HG02970 (cell line): ENCODE measurements at regions not wholly inside any gene's neighbourhood (a gene's known extent, or its start where the extent isn't known, plus 50 kb on each side); places are given as distances from the start of the nearest gene placed in this dataset.

Experiments
- ATAC-seq: cut with Tn5 transposase; IDR thresholded peaks from one replicate; pipeline ENCODE4 v1.9.1; 2021; ENCODE audit warnings: mild to moderate bottlenecking, moderate library complexity, moderate number of reproducible peaks; ENCODE audit not compliant: unreplicated experiment, low FRiP score

GRCh38 chr17:77783991-77784820 lies 174.3 kb upstream of the TNRC6C start:
- no peak for ATAC-seq

GRCh38 chr17:77785312-77785905 lies 173.1 kb upstream of the TNRC6C start:
- ATAC-seq, result no peak

- no peak for ATAC-seq
Observed at GRCh38 chr17:77786090-77786489, 172.4 kb upstream of the TNRC6C start.

- no peak for ATAC-seq
Observed at GRCh38 chr17:77786740-77787505, 171.6 kb upstream of the TNRC6C start.

GRCh38 chr17:77790143-77790829 lies 168.2 kb upstream of the TNRC6C start:
- no peak for ATAC-seq

GRCh38 chr17:77792626-77793025 lies 165.9 kb upstream of the TNRC6C start:
- no peak for ATAC-seq

GRCh38 chr17:77793146-77793970 lies 165.1 kb upstream of the TNRC6C start:
- no peak for ATAC-seq

GRCh38 chr17:77793971-77794235 lies 164.6 kb upstream of the TNRC6C start:
- ATAC-seq, result no peak

- ATAC-seq, result no peak
Observed at GRCh38 chr17:77794846-77795245, 163.7 kb upstream of the TNRC6C start.

- ATAC-seq, result no peak
Observed at GRCh38 chr17:77795685-77796084, 162.8 kb upstream of the TNRC6C start.

GRCh38 chr17:77796176-77796860 lies 162.2 kb upstream of the TNRC6C start:
- no peak for ATAC-seq

GRCh38 chr17:77798031-77798430 lies 160.5 kb upstream of the TNRC6C start:
- no peak for ATAC-seq

- ATAC-seq, result no peak
Observed at GRCh38 chr17:77798481-77798880, 160.0 kb upstream of the TNRC6C start.

- ATAC-seq, result no peak
Observed at GRCh38 chr17:77800816-77801215, 157.7 kb upstream of the TNRC6C start.

- ATAC-seq, result no peak
Observed at GRCh38 chr17:77801545-77802332, 156.8 kb upstream of the TNRC6C start.

- no peak for ATAC-seq
Observed at GRCh38 chr17:77802333-77802615, 156.2 kb upstream of the TNRC6C start.

GRCh38 chr17:77802811-77803220 lies 155.7 kb upstream of the TNRC6C start:
- no peak for ATAC-seq

GRCh38 chr17:77803726-77804125 lies 154.8 kb upstream of the TNRC6C start:
- no peak for ATAC-seq

- no peak for ATAC-seq
Observed at GRCh38 chr17:77804796-77805426, 153.6 kb upstream of the TNRC6C start.
